KMS-11 (cell line): ENCODE measurements at regions not wholly inside any gene's neighbourhood (a gene's known extent, or its start where the extent isn't known, plus 50 kb on each side); places are given as distances from the start of the nearest gene placed in this dataset.

Source experiments
- H2AFZ ChIP-seq: fragments of 200-600 bp; sonication (generic); 2 replicates; pipeline ENCODE4 v1.6.1; 2016; ENCODE audit warnings: antibody characterized with exemption, mixed run types, low read depth
- H3K27ac ChIP-seq: fragments of 200-600 bp; sonication (generic); 2 replicates; pipeline ENCODE4 v1.6.1; 2016; ENCODE audit warnings: mild to moderate bottlenecking, mixed run types
- H3K27me3 ChIP-seq: fragments of 200-600 bp; sonication (generic); 2 replicates; pipeline ENCODE4 v1.6.1; 2017; ENCODE audit warnings: mild to moderate bottlenecking, low read depth, mixed run types, moderate library complexity; ENCODE audit not compliant: insufficient read depth
- H3K36me3 ChIP-seq: fragments of 200-600 bp; sonication (generic); 2 replicates; pipeline ENCODE4 v1.6.1; 2017; ENCODE audit warnings: mild to moderate bottlenecking, mixed run types; ENCODE audit not compliant: insufficient read depth
- H3K4me1 ChIP-seq: fragments of 200-600 bp; sonication (generic); 2 replicates; pipeline ENCODE4 v1.6.1; 2016; ENCODE audit warnings: mild to moderate bottlenecking, low read depth, mixed run types; ENCODE audit not compliant: poor library complexity, severe bottlenecking
- H3K4me2 ChIP-seq: fragments of 200-600 bp; sonication (generic); 2 replicates; pipeline ENCODE4 v1.7.0; 2016; ENCODE audit warnings: mild to moderate bottlenecking, mixed run types
- H3K4me3 ChIP-seq: fragments of 200-600 bp; sonication (generic); IDR thresholded peaks from 2 replicates; pipeline ENCODE4 v1.6.1; 2017; ENCODE audit warnings: low read depth, low read length, mixed read lengths; ENCODE audit not compliant: insufficient read depth
- H3K79me2 ChIP-seq: fragments of 200-600 bp; sonication (generic); 2 replicates; pipeline ENCODE4 v1.6.1; 2016; ENCODE audit warnings: low read depth, mixed run types; ENCODE audit not compliant: insufficient read depth
- H3K9ac ChIP-seq: fragments of 200-600 bp; sonication (generic); 2 replicates; pipeline ENCODE4 v1.6.1; 2016; ENCODE audit warnings: mild to moderate bottlenecking, mixed run types
- H4K20me1 ChIP-seq: fragments of 200-600 bp; sonication (generic); 2 replicates; pipeline ENCODE4 v1.6.1; 2016; ENCODE audit warnings: mild to moderate bottlenecking, mixed run types; ENCODE audit not compliant: insufficient read depth
- TF ChIP-seq, protein P1 (sequence below): fragments of 200-600 bp; sonication (generic); conservative IDR thresholded peaks from 2 replicates; pipeline ENCODE4 v1.6.1; 2017; ENCODE audit warnings: low read depth, mild to moderate bottlenecking, antibody characterized with exemption, low read length, moderate library complexity, mixed read lengths

GRCh38 chr1:229812148-229812547, 186.1 kb downstream of the URB2 start:
- no peak overlapping the region for H2AFZ ChIP-seq

GRCh38 chr1:229812693-229813092, 186.6 kb downstream of the URB2 start:
- H3K27me3 ChIP-seq: no peaks in the 10 kb centered on the region
- H3K4me2 ChIP-seq: no peak overlapping the region
- H2AFZ ChIP-seq: no peak overlapping the region
- H3K4me3 ChIP-seq: no peak overlapping the region
- no peaks in the 10 kb centered on the region for H4K20me1 ChIP-seq
- no peak overlapping the region for H3K9ac ChIP-seq
- no peak overlapping the region for H3K27ac ChIP-seq
- TF ChIP-seq, protein P1, sequence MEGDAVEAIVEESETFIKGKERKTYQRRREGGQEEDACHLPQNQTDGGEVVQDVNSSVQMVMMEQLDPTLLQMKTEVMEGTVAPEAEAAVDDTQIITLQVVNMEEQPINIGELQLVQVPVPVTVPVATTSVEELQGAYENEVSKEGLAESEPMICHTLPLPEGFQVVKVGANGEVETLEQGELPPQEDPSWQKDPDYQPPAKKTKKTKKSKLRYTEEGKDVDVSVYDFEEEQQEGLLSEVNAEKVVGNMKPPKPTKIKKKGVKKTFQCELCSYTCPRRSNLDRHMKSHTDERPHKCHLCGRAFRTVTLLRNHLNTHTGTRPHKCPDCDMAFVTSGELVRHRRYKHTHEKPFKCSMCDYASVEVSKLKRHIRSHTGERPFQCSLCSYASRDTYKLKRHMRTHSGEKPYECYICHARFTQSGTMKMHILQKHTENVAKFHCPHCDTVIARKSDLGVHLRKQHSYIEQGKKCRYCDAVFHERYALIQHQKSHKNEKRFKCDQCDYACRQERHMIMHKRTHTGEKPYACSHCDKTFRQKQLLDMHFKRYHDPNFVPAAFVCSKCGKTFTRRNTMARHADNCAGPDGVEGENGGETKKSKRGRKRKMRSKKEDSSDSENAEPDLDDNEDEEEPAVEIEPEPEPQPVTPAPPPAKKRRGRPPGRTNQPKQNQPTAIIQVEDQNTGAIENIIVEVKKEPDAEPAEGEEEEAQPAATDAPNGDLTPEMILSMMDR: no peak
- H3K36me3 ChIP-seq: no peaks in the 10 kb centered on the region
- H3K79me2 ChIP-seq: no peaks in the 10 kb centered on the region
- no peaks in the 10 kb centered on the region for H3K4me1 ChIP-seq

More at GRCh38 chr1:229812148-229812547, 186.1 kb downstream of the URB2 start:
- no peak overlapping the region for H3K4me2 ChIP-seq
- no peaks in the 10 kb centered on the region for H3K27me3 ChIP-seq
- no peak overlapping the region for H3K4me3 ChIP-seq
- no peaks in the 10 kb centered on the region for H3K4me1 ChIP-seq
- H3K36me3 ChIP-seq: no peaks in the 10 kb centered on the region
- H3K27ac ChIP-seq: no peak overlapping the region
- no peak overlapping the region for H3K9ac ChIP-seq
- no peaks in the 10 kb centered on the region for H3K79me2 ChIP-seq
- TF ChIP-seq, protein P1: no peak
- H4K20me1 ChIP-seq: no peaks in the 10 kb centered on the region

GRCh38 chr1:229815076-229815475, 189.0 kb downstream of the URB2 start:
- H2AFZ ChIP-seq: no peak overlapping the region
- H3K27ac ChIP-seq: no peak overlapping the region
- TF ChIP-seq, protein P1: no peak
- H4K20me1 ChIP-seq: no peaks in the 10 kb centered on the region
- H3K4me3 ChIP-seq: no peak overlapping the region
- no peaks in the 10 kb centered on the region for H3K36me3 ChIP-seq
- H3K27me3 ChIP-seq: no peaks in the 10 kb centered on the region
- H3K79me2 ChIP-seq: no peaks in the 10 kb centered on the region
- no peak overlapping the region for H3K4me2 ChIP-seq
- H3K4me1 ChIP-seq: no peaks in the 10 kb centered on the region
- H3K9ac ChIP-seq: no peak overlapping the region

DNA sequence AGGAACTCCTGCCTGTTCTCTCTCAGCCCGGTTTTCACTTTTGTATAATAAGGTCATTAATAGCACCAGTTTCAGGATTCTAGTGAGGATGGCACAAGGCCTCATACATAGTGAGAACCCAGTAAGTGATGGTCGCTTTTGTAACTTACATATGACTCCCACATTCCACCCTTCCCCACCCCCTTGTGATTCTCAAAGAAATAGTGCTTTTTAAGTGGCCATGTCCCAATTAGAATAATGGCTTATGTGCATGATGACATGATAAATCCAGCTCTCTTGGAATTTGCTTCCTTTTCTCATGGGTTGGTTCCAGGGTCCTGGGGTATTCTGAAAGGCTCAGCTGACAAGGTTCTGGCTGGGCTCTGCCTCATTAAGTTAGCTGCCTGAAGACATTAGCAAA, 189.9 kb downstream of the URB2 start:
- no peaks in the 10 kb centered on the region for H3K27me3 ChIP-seq
- H3K79me2 ChIP-seq: no peaks in the 10 kb centered on the region
- H3K4me2 ChIP-seq: no peak overlapping the region
- H3K4me1 ChIP-seq: no peaks in the 10 kb centered on the region
- TF ChIP-seq, protein P1: no peak
- no peak overlapping the region for H3K9ac ChIP-seq
- H4K20me1 ChIP-seq: no peaks in the 10 kb centered on the region
- H3K36me3 ChIP-seq: no peaks in the 10 kb centered on the region
- H2AFZ ChIP-seq: no peak overlapping the region
- H3K4me3 ChIP-seq: no peak overlapping the region
- H3K27ac ChIP-seq: no peak overlapping the region

- no peak overlapping the region for H3K27ac ChIP-seq
- H3K4me2 ChIP-seq: no peak overlapping the region
- H4K20me1 ChIP-seq: no peaks in the 10 kb centered on the region
- no peak overlapping the region for H2AFZ ChIP-seq
- H3K36me3 ChIP-seq: no peaks in the 10 kb centered on the region
- H3K4me3 ChIP-seq: no peak overlapping the region
- H3K79me2 ChIP-seq: no peaks in the 10 kb centered on the region
- H3K4me1 ChIP-seq: no peaks in the 10 kb centered on the region
- no peaks in the 10 kb centered on the region for H3K27me3 ChIP-seq
- TF ChIP-seq, protein P1: no peak
- no peak overlapping the region for H3K9ac ChIP-seq
These were observed 191.9 kb downstream of the URB2 start for GRCh38 chr1:229817936-229818335.
